Fibroblast of mammary gland (primary cell): ENCODE measurements at regions not wholly inside any gene's neighbourhood (a gene's known extent, or its start where the extent isn't known, plus 50 kb on each side); places are given as distances from the start of the nearest gene placed in this dataset.

Source experiments
- DNase-seq: peaks from one replicate; pipeline ENCODE4 v3.0.0-alpha.2; 2010; ENCODE audit warnings: low read depth
- H3K4me3 ChIP-seq: 2 replicates; pipeline ENCODE4 v1.5.1; 2011; ENCODE audit warnings: low read depth, mild to moderate bottlenecking, low read length, moderate library complexity; ENCODE audit not compliant: control insufficient read depth
- CTCF ChIP-seq: conservative IDR thresholded peaks from 2 replicates; pipeline ENCODE4 v1.5.1; 2011; ENCODE audit warnings: low read depth, low read length, inconsistent platforms; ENCODE audit not compliant: control insufficient read depth, insufficient read depth

- DNase-seq = no peak
- H3K4me3 ChIP-seq = no peak overlapping the region
- no peak for TF ChIP-seq CTCF
These were observed 374.9 kb upstream of the CAMK1G start for GRCh38 chr1:209208648-209209047.

GRCh38 chr1:209213989-209214388 is 369.5 kb upstream of the CAMK1G start:
- no peak overlapping the region for H3K4me3 ChIP-seq
- no peak for DNase-seq
- TF ChIP-seq CTCF = no peak

GRCh38 chr1:209215826-209216225 is 367.7 kb upstream of the CAMK1G start:
- no peak for TF ChIP-seq CTCF
- DNase-seq = no peak

GRCh38 chr1:209218113-209218512 is 365.4 kb upstream of the CAMK1G start:
- no peak for TF ChIP-seq CTCF
- DNase-seq = no peak
- no peak overlapping the region for H3K4me3 ChIP-seq

More at GRCh38 chr1:209215826-209216225, 367.7 kb upstream of the CAMK1G start:
- H3K4me3 ChIP-seq = no peak overlapping the region

- DNase-seq = no peak
- H3K4me3 ChIP-seq = no peak overlapping the region
- no peak for TF ChIP-seq CTCF
These were observed 364.5 kb upstream of the CAMK1G start for GRCh38 chr1:209218981-209219380.

GRCh38 chr1:209219791-209220524 is 363.6 kb upstream of the CAMK1G start:
- no peak for DNase-seq
- no peak for TF ChIP-seq CTCF
- H3K4me3 ChIP-seq = no peak overlapping the region
